Fibroblast of the aortic adventitia (primary cell): ENCODE measurements at regions not wholly inside any gene's neighbourhood (a gene's known extent, or its start where the extent isn't known, plus 50 kb on each side); places are given as distances from the start of the nearest gene placed in this dataset.

ENCODE experiments used
- DNase-seq: peaks from one replicate; pipeline ENCODE4 v3.0.0-alpha.2; 2010; ENCODE audit warnings: low read depth
- H3K4me3 ChIP-seq: 2 replicates; pipeline ENCODE4 v1.5.1; 2011; ENCODE audit warnings: low read depth, mild to moderate bottlenecking, control low read depth, low read length, moderate library complexity
- CTCF ChIP-seq: IDR thresholded peaks from 2 replicates; pipeline ENCODE4 v1.5.1; 2011; ENCODE audit warnings: mild to moderate bottlenecking, low read length, control low read depth, inconsistent platforms; ENCODE audit not compliant: insufficient read depth

- H3K4me3 ChIP-seq = no peak overlapping the region
- TF ChIP-seq CTCF = no peak
- DNase-seq = no peak
These were observed 61.2 kb upstream of the CTNNB1 start for GRCh38 chr3:41138146-41138545.

- no peak for TF ChIP-seq CTCF
- H3K4me3 ChIP-seq = no peak overlapping the region
- no peak for DNase-seq
These were observed 60.7 kb upstream of the CTNNB1 start for GRCh38 chr3:41138601-41139000.

GRCh38 chr3:41140242-41140641, 59.1 kb upstream of the CTNNB1 start:
- DNase-seq = no peak
- H3K4me3 ChIP-seq = no peak overlapping the region
- no peak for TF ChIP-seq CTCF

GRCh38 chr3:41141433-41142167, 57.7 kb upstream of the CTNNB1 start:
- no peak overlapping the region for H3K4me3 ChIP-seq
- no peak for DNase-seq
- no peak for TF ChIP-seq CTCF

GRCh38 chr3:41143421-41144031, 55.8 kb upstream of the CTNNB1 start:
- H3K4me3 ChIP-seq = no peak overlapping the region
- no peak for TF ChIP-seq CTCF
- no peak for DNase-seq

- TF ChIP-seq CTCF = no peak
- no peak overlapping the region for H3K4me3 ChIP-seq
- no peak for DNase-seq
These were observed 54.7 kb upstream of the CTNNB1 start for GRCh38 chr3:41144631-41145030.
